RWPE2 (cell line): ENCODE measurements at regions not wholly inside any gene's neighbourhood (a gene's known extent, or its start where the extent isn't known, plus 50 kb on each side); places are given as distances from the start of the nearest gene placed in this dataset.
"Not testable (repeated sequence)": the region's sequence is repeated elsewhere in the genome, so short reads cannot be mapped to it uniquely, and the experiment has no call there.

ENCODE experiments used
- ATAC-seq: fragments of 200-7000 bp; cut with Tn5 transposase; 3 replicates; pipeline ENCODE4 v1.9.1; 2021; ENCODE audit warnings: low read depth
- DNase-seq: peaks from one replicate; pipeline ENCODE4 v3.0.0-alpha.2; 2020; ENCODE audit warnings: low spot score
- H3K27ac ChIP-seq: fragments of 450-650 bp; 2 replicates; pipeline ENCODE4 v1.5.1; 2017; ENCODE audit warnings: mild to moderate bottlenecking; ENCODE audit not compliant: poor library complexity, severe bottlenecking
- H3K27me3 ChIP-seq: fragments of 250-450 bp; sonication (Bioruptor Pico); 2 replicates; pipeline ENCODE4 v1.5.1; 2021; ENCODE audit warnings: mild to moderate bottlenecking, moderate library complexity; ENCODE audit not compliant: insufficient read depth, poor library complexity, severe bottlenecking
- H3K36me3 ChIP-seq: fragments of 250-450 bp; sonication (Bioruptor Pico); 2 replicates; pipeline ENCODE4 v1.5.1; 2020; ENCODE audit warnings: low read depth, mild to moderate bottlenecking, moderate library complexity
- H3K4me1 ChIP-seq: fragments of 250-450 bp; sonication (Bioruptor Pico); 2 replicates; pipeline ENCODE4 v1.5.1; 2021; ENCODE audit warnings: mild to moderate bottlenecking, moderate library complexity; ENCODE audit not compliant: insufficient read depth, poor library complexity, severe bottlenecking
- H3K4me3 ChIP-seq: fragments of 250-450 bp; sonication (Bioruptor Pico); 2 replicates; pipeline ENCODE4 v1.5.1; 2021; ENCODE audit warnings: mild to moderate bottlenecking, moderate library complexity; ENCODE audit not compliant: severe bottlenecking
- H3K9me3 ChIP-seq: fragments of 250-450 bp; sonication (Bioruptor Pico); 2 replicates; pipeline ENCODE4 v1.5.1; 2021; ENCODE audit warnings: mild to moderate bottlenecking, moderate library complexity; ENCODE audit not compliant: severe bottlenecking
- CTCF ChIP-seq: fragments of 450-650 bp; IDR thresholded peaks from one replicate; pipeline ENCODE4 v1.5.1; 2017; ENCODE audit warnings: mild to moderate bottlenecking, moderate library complexity; ENCODE audit not compliant: poor library complexity, severe bottlenecking

- H3K4me3 ChIP-seq: no peak overlapping the region
- ATAC-seq (no peak), DNase-seq (no peak)
- H3K36me3 ChIP-seq: no peaks in the 10 kb centered on the region
- H3K27ac ChIP-seq: peak overlapping the region; percentile 79
- H3K9me3 ChIP-seq: peaks cover 2% of the 10 kb centered on the region
- no peak for TF ChIP-seq CTCF
- no peaks in the 10 kb centered on the region for H3K27me3 ChIP-seq
- peaks cover 16% of the 10 kb centered on the region for H3K4me1 ChIP-seq
These were observed 70.7 kb downstream of the FAM50B start for GRCh38 chr6:3919849-3920248.

- peaks cover 16% of the 10 kb centered on the region for H3K4me1 ChIP-seq
- peaks cover 2% of the 10 kb centered on the region for H3K9me3 ChIP-seq
- ATAC-seq: no peak
- H3K36me3 ChIP-seq: no peaks in the 10 kb centered on the region
- DNase-seq: no peak
- TF ChIP-seq CTCF: no peak
- no peak overlapping the region for H3K4me3 ChIP-seq
- H3K27me3 ChIP-seq: no peaks in the 10 kb centered on the region
- peak overlapping the region; percentile 79 for H3K27ac ChIP-seq
These were observed 71.1 kb downstream of the FAM50B start for GRCh38 chr6:3920321-3920720.

- Histone ChIP-seq H3K36me3 (no peaks in the 10 kb centered on the region), H3K9me3 (peaks cover 2% of the 10 kb centered on the region), H3K27ac (no peak overlapping the region), H3K4me3 (no peak overlapping the region), H3K4me1 (peaks cover 19% of the 10 kb centered on the region), H3K27me3 (no peaks in the 10 kb centered on the region)
- TF ChIP-seq CTCF: no peak
- no peak for DNase-seq
- no peak for ATAC-seq
These were observed 72.5 kb downstream of the FAM50B start for GRCh38 chr6:3921663-3922062.

- peaks cover 24% of the 10 kb centered on the region for H3K4me1 ChIP-seq
- not testable (repeated sequence) for H3K27ac ChIP-seq, ATAC-seq
These were observed 73.4 kb downstream of the FAM50B start for GRCh38 chr6:3922619-3923018.

GRCh38 chr6:3925223-3926149 lies 76.3 kb downstream of the FAM50B start:
- H3K36me3 ChIP-seq, H3K9me3 ChIP-seq, H3K27ac ChIP-seq, ATAC-seq, H3K4me1 ChIP-seq, DNase-seq, H3K27me3 ChIP-seq, H3K4me3 ChIP-seq: not testable (repeated sequence)

More at GRCh38 chr6:3922619-3923018, 73.4 kb downstream of the FAM50B start:
- H3K36me3 ChIP-seq, H3K4me3 ChIP-seq, DNase-seq, H3K27me3 ChIP-seq, H3K9me3 ChIP-seq: not testable (repeated sequence)

GRCh38 chr6:3926150-3926482 lies 76.9 kb downstream of the FAM50B start:
- no peaks in the 10 kb centered on the region for H3K9me3 ChIP-seq
- peak; percentile 31; the same call in 1 of the 3 replicates for ATAC-seq

More at GRCh38 chr6:3926150-3926482, 76.9 kb downstream of the FAM50B start:
- no peak for TF ChIP-seq CTCF
- Histone ChIP-seq H3K36me3 (no peaks in the 10 kb centered on the region), H3K27ac (no peak overlapping the region), H3K4me3 (no peak overlapping the region), H3K4me1 (peaks cover 8% of the 10 kb centered on the region), H3K27me3 (no peaks in the 10 kb centered on the region)
- DNase-seq: no peak
